Cerebellar nuclear complex (tissue), 1 donor: ENCODE measurements at regions not wholly inside any gene's neighbourhood (a gene's known extent, or its start where the extent isn't known, plus 50 kb on each side); places are given as distances from the start of the nearest gene placed in this dataset.
"Not testable (repeated sequence)": the region's sequence is repeated elsewhere in the genome, so short reads cannot be mapped to it uniquely, and the experiment has no call there.

ENCODE experiments used
- DNase-seq, 2 experiments: peaks; one replicate each; lab custom pipeline; 2025; lab: John Stamatoyannopoulos, UW

DNA sequence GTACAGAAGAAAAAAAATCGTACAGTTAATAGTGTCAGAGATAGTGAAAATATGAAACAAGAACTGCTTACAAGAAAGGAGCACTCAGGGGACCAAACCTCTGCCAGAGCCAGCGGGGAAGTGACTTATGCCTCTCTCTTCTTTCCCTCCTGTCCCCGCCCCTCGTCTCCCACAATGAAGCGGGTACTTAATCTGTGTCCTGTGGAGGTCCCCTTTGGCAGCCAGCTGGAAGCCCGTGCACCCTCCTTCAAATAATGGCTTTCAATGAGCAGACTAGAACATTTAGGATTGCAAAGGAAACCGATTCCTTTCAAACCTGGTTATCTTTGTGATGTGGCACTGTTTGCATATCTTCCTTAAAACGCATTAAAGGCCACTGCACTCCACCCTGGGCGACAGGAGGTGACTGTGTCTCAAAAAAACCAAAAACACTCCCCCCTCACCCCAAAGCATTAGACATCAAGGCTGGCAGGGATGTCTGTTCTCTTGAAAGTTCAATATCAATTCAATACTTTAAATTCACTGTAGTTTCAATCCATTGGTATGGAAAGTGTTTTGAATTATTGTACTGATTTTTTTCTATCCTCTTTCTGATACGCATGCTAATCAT is 51.7 kb downstream of the PPIAL4C start:
- DNase-seq = not testable (repeated sequence)

DNA sequence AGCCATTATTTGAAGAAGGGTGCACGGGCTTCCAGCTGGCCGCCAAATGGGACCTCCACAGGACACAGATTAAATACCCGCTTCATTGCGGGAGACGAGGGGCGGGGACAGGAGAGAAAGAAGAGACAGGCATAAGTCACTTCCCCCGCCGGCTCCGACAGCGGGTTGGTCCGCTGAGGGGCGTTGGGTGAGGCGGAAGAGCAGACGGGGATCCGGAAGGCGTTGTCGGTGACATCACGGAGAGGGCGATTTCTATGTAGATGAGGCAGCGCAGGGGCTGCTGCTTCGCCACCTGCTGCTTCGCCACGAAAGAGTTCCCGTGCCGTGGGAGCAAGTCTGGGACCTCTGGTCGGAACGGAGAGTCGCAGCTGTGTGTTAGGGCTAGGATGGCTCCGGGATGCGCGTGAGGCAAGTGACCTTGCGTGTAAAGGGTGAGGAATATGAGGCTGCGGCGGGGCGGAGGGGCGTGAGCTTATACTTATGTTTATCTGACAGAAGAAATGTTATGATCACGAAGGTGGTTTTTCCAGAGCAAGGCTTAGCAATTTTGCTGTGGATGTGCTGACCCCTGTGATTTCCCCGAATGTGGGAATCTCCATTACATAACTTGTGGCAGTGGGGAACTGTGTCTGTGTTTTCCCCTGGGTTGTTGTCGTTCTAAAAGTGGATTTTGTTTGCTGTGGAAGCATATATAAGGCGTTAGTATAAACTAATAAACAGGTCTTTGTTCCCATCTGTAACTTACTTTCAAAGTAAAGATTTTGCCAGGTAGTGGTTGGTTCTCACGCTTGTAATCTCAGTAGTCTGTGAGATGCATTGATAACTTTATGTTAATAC is 52.9 kb downstream of the PPIAL4C start:
- peak; percentile 38 to 85 for DNase-seq

DNA sequence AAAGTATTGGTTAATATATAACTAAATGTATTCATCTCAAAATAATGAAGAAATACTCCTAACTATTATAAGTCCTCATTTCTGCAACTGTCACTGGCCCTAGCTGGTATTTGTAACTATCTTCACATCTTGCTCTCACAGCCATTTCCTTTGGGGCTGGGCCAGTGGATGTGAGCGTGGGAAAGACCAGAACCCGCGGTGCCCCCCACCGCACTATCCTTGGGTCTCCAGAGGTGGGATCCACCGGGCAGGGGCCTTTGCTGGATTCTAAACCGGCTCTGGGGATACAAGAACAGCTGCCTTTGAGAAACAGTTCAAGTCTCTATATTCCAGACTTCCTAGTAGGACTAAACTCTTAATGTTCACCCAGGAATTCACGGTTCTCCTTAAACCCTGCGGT is 54.8 kb downstream of the PPIAL4C start:
- not testable (repeated sequence) for DNase-seq

DNA sequence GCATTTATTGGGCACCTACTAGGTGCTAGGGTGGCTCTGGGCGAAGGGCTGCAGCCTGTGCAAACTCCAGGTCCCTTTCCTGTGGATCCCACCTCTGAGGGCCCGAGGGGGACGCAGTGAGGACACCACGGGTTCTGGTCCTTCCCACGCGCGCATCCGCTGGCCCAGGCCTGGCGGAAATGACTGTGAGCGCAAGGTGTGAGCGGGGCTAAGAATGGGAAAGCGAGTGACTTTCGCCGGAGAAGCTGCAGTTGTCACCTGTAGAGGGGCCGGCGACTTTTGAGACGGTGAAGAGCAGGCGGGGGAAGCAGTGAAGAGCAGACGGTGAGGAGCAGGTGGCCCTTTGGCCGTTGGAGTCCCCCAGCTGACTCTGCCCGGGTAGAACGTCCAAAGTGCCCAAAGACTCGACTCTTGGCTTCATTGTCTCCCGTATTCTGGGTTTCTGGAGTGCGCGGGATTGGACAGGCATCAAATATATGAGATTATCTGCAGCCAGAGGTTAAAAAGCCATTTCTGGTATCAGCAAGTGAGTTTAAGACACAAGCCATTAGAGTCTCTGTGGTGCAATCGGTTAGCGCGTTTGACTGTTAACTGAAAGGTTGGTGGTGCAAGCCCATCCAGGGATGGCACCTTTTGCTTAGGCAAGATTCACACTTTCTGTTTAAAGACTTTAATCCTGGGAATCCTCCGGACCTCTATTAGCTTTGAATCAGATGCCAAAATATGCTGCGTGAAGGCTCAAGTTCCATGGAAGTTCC is 55.4 kb downstream of the PPIAL4C start:
- not testable (repeated sequence) for DNase-seq

DNA sequence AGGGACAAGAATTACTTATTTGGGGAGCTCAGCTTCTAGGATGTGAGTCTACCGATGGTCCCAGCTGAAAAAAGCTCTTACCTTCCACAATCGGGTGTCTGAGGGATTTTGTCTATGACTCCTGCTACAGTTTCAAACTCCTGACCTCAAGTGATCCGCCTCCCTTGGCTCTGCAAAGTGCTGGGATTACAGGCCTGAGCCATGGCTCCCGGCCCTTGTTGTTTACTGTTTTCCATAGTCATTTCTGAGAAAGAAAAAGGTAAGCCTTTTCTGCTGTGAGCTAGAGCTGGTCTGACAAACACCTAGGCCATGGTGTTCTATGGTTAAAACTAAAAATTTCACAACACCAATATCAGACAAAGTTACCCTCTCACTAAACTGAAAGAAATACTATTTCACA is 57.5 kb downstream of the PPIAL4C start:
- DNase-seq = not testable (repeated sequence)

DNA sequence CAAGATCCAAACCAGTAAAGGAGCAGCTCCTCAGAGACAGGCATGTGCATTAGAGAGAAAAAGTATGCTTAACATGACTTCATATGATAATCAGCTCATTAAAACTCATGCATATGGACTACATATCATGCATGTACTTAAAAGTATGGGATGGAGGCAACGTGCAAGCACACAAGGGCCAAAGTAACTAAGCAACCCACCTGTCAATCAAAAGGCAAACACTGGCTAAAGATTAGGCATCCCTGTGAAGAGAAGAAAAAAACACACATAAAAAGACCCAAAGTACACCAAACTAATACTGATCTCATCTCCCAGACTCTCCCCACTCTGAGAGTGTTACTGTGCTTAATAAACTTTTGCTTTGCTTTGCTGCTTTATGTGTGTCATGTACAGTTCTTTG is 61.2 kb downstream of the PPIAL4C start:
- DNase-seq = not testable (repeated sequence)

DNA sequence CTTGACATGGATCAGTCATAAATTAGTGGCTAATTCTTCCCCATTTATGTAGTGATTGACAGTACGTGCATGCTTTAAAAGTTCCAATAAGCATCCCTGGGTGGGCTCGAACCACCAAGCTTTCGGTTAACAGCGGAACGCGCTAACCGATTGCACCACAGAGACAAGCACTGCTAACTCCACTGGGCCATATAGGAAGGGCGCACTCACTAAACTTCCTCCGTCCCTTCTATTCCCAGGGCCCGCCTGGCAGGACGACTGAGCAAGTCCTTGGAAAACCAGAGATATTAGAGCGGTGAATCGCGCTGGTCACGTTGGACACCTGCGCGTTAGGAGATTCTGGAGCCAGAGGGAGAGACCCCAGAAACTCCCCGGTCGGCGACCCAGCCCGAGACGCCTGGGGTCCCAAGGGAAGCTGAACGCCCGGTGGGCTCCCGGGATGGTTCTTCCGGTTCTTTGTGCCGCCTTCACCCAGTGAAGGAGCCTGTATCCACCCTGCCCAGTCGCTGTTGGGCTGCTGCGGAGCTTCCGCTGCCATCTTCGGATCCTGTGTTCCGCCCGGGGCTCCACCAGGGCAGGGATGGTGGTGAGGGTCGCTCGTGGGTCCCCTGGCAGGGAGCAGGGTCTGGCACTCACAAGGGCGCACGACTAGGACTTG is 62.8 kb downstream of the PPIAL4C start:
- DNase-seq = not testable (repeated sequence)

DNA sequence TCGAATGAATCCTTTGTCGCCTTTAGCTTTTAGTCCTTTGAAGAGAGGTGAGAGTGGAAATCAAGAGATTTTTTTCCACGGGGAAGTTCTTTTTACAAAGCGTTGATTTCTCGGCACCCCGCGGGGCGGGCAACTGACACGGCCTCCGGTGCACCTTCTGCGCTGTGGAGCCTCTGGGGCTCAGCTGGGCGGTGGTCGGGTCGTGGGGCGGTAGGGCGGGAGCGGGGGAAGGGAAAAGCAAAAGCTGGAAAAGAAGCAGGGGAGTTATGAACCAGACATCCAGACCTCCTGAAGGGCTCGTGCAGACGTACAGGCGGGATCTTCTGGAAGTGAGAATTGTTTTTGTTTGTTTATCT is 63.3 kb downstream of the PPIAL4C start:
- DNase-seq = not testable (repeated sequence)

DNA sequence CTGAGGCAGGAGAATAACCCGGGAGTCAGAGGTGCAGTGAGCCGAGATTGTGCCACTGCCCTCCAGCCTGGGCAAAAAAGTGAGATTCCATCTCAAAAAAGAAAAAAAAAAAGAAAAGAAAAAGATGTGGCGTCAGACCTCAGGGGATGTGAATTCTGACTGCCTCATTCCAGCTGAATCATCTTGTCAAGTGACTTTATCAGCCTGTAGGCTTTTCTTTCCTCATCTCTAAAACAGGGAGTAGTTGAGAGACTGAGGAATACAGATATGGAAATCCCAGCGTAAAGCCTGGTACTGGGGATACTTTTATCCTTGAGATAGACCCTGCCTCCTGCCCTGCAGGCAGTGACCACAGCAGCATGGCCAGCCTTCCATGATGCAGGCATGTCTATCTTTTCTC is 74.1 kb downstream of the PPIAL4C start:
- not testable (repeated sequence) for DNase-seq

DNA sequence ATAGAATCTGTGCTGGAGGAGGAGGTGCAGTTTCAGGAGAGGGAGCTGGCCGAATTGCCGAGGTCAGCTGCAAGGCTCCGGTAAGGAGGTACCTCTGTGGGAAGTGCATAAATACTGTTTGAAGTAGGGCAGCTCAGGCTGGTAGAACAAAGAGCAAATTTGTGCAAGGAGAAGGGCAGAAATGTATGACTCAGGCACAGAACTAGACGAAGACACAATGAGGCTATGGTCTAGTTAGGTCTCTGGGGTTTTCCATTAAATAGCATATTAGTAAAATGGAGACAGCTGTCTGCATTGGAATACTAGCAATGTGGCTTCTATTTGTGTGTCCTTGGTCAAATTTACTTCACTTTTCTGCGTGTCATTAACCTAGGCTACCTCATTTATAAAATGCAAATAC is 74.5 kb downstream of the PPIAL4C start:
- not testable (repeated sequence) for DNase-seq

DNA sequence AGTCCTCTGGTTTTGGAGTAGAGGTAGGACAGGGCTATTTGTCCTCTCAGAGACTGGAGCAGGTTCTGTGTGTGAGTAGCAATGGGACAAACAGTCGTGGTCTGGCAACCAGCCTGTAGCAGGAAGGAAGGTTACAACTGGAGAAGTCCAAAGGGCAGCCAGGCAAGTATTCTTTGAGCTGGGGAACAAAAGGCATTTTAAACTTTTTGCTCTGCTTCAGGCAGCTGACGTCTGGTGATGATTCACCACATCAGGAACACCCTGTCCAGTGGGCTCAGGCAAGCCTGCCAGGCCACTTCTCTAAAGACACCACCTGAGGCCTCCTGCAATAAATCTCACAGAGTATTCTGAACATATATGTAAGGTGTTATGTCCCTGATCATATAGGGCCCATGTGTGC is 81.0 kb downstream of the PPIAL4C start:
- DNase-seq = not testable (repeated sequence)

DNA sequence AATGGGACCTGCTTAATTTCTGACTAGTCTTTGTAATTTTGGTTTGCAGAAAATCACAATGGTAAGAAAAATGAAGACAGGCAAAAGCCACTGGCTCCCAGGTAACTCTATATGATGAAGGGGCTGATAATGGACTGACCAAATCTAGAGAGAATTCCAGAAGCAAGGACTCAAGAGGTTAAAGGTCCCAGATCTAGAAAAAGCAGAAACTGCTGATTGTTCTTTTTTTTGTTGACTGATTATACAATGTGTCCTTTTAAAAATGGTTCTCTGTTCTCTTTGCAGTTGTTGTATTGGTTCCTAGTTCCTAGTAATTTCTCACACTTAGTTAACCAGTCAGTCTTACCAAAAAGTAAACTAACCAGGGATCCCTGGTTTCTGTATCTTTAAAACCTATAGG is 81.4 kb downstream of the PPIAL4C start:
- not testable (repeated sequence) for DNase-seq

DNA sequence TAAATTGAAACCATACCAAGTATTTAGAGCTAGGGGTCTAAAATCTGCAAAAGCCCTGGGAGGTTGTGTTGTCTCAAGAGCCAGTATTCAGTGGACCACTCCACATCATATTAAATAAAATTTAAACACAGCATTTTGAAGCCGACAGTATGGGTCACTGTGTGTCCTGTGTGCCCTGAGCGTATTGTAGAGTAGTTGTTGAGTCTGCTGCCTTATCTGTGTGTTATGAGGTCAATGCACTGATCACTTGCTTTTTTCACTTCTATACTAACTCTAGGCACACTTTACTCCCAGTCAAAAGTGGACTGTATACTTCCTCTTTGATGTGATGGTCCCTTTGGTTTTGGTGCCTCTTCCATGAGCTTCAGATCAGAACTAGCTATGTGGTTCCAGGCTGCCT is 81.9 kb downstream of the PPIAL4C start:
- not testable (repeated sequence) for DNase-seq

DNA sequence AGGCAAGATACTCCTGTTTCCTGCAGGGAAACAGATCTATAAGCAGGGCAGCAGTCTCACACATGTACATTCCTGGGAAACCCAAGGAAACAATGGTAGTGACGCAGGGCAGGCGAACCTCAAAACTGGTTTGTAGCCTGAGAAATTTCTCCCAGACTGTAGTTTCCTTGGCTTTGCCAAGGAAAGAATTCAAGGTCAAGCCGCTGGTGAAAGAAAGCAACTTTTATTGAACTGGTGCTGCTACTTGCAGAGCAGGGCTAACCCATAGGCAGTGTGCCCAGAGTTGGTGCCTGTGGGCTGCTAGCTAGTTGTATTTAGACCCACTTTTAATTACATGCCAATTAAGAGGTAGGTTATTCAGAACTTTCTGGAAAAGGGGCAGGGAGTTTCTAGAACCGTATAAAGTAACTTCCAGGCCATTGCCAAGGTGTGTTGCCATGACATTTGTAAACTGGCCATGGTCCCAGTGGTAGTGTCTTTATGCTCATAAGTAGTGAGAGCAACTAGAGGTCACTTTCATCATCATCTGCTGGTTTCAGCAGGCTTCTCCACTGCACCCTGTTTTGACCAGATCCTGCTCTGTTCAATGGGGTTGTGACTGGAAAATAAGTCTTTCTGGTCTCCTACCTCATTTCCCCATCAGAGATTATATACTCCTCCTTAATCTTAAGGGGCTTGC is 89.7 kb downstream of the PPIAL4C start:
- not testable (repeated sequence) for DNase-seq

DNA sequence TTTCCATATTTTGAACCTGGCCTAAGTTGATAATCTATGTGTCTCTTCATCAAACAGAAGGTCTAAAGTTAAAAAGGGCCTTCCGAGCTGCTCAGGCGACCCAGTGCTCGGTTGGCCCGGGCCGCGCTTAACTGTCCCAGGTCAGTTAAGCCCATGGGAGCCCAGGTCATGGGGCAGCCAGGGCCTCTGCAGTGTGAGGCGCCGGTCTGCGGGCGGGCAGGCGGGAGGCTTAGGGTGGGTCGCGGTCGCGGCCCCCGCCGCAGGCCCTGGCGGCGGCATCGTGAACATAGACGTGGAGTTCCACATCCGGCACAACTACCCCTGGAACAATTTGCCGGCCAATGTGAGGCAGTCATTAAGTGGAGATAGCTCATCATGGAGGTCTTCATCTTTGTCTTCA is 91.3 kb downstream of the PPIAL4C start:
- DNase-seq = not testable (repeated sequence)

DNA sequence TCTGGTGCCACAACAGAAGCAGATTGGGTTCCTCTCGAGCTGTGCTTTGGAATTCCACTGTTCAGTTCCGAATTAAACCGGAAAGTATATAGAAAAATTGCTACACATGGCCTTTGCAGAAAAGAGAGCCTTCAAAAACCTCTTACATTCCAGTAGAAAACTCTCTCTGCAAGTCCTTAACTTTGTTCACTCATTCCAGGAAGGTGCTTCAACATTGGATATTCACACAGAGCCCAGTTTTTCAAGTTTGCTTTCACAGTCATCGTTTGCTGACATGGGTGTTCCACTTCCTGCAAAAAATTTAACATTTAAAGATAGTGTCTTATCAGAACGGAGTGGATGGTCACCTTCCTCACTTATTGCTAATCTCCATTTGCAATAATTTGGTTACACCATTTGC is 93.7 kb downstream of the PPIAL4C start:
- DNase-seq = not testable (repeated sequence)

DNA sequence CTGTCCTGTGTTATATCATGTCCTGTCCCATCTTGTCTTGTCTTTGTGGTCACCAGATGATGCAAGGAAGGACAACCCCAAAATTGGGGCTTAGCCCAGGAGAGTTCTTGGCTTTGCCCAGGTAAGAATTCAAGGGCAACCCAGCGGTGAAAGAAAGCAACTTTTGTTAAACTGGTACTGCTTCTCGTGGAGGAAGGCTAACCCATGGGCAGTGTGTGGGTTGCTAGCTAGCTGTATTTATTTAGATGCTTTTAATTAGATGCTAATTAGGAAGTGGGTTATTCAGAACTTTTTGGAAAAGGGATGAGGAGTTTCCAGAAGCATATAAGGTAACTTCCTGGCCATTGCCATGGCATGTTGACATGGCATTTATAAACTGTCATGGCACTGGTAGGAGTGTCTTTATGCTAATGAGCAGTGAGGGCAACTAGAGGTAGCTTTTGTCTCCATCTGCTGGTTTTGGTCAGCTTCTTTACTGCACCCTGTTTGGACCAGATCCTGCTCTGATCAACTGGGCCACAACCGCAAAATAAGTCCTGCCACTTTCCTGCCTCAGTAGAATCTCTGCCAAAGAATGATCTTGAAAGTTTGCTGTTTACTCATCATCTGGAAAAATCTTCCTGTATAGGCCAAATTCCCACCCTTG is 95.8 kb upstream of the FCGR1A start:
- not testable (repeated sequence) for DNase-seq

DNA sequence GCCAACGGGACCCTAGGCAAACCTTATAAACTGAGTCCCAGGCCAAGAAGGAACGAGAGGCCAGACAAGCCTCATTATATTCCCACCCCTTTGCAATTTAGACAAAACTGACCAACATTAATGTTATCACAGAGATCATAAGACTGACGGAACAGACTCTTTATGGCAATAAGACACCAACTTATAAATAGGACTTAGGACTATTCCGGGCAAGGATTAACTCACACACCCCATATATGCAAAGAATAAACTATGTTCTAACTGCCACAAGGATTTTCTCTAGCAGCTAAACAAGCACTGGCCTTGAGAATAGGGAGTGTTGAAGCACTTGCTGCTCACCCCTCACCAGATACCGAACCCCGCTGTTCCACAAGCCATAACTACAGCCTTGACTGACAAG is 91.1 kb upstream of the FCGR1A start:
- DNase-seq = not testable (repeated sequence)

DNA sequence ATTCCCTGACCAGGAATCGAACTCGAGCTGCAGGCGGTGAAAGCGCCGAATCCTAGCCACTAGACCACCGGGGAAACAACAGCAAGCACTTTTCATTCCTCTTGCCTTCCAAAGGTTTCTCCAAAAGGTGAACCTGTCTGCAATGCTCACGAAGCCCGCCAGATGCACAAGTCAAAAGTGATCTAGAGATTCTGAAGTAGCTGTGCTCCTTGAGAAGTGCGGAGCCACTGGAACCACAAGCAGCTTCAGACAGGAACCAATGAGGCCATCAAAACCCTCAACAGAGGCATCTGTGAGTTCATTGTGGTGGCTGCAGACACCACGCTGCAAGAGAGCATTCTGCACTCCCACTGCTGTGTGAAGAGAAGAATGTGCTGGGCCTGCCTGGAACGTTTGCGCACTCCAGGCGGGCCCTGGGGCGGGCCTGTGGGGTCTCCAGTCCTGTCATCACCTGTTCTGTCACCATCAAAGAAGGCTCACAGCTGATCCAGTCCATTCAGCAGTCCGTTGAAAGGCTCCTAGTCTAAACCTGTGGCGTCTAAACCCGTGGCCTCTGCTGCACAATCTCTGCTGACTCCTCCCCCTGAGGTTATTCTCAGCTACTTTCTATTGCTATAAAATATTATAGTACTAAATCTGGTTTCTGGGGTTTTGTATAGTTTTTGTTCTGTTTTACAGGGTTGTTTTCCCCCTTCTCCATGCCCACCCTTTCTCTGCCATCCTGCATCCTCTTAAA is 89.5 kb upstream of the FCGR1A start:
- DNase-seq = not testable (repeated sequence)

DNA sequence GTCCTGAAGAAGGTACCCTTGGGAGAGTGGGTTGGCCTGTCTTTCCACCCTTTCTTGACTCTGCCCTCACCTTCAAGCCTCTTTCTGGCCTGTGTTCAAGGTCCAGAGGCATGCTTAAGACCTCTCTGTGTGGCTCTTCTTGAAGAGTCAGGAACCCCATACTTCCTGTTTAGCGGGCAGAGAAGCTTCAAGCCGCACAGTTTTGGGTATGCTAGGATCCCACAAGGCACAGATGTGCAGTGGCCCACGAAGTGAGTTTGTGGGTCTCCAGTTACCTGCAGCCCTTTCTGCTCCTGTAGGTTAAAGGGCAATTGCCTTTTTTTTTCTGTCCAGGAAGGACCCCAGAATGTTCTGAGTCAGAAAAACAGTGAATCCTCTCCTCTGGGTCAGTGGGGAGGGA is 87.4 kb upstream of the FCGR1A start:
- not testable (repeated sequence) for DNase-seq
